Activated CD4-positive, alpha-beta T cell treated with anti-CD3 and anti-CD28 coated beads for 36 hours (primary cell): ENCODE measurements at regions not wholly inside any gene's neighbourhood (a gene's known extent, or its start where the extent isn't known, plus 50 kb on each side); places are given as distances from the start of the nearest gene placed in this dataset.
"Not testable (repeated sequence)": the region's sequence is repeated elsewhere in the genome, so short reads cannot be mapped to it uniquely, and the experiment has no call there.

Experiments
- ATAC-seq: fragments of 200-7000 bp; cut with Tn5 transposase; one replicate; pipeline ENCODE4 v1.10.0; 2021; ENCODE audit warnings: mild to moderate bottlenecking, moderate library complexity
- CTCF ChIA-PET: fragments of 350-600 bp; sonication (Branson Sonifier 250); formaldehyde crosslinking; loops from one replicate; lab custom pipeline; 2021; ENCODE audit warnings: antibody characterized with exemption; lab: Charles Lee
- POLR2A ChIA-PET: fragments of 350-600 bp; sonication (Branson Sonifier 250); formaldehyde crosslinking; loops from one replicate; lab custom pipeline; 2021; ENCODE audit warnings: antibody characterized with exemption, inconsistent platforms; lab: Charles Lee
- DNase-seq: peaks from one replicate; pipeline ENCODE4 v3.0.0-alpha.2; 2020
- H3K27ac Mint-ChIP-seq: one replicate; pipeline ENCODE4 v1.8.0; 2021; ENCODE audit warnings: mixed read lengths
- H3K27me3 Mint-ChIP-seq: one replicate; pipeline ENCODE4 v1.8.0; 2021; ENCODE audit warnings: mixed read lengths
- H3K36me3 Mint-ChIP-seq: one replicate; pipeline ENCODE4 v1.8.0; 2021; ENCODE audit warnings: low read depth, mixed read lengths
- H3K4me1 Mint-ChIP-seq: one replicate; pipeline ENCODE4 v1.8.0; 2021; ENCODE audit warnings: mixed read lengths
- H3K4me3 Mint-ChIP-seq: one replicate; pipeline ENCODE4 v1.8.0; 2021; ENCODE audit warnings: mild to moderate bottlenecking, moderate library complexity, mixed read lengths
- H3K9me3 Mint-ChIP-seq: one replicate; pipeline ENCODE4 v1.8.0; 2021; ENCODE audit warnings: low read depth, mixed read lengths
- intact Hi-C, 2 experiments: fragments of 100-400 bp; cut with DNase I in 1 of 2; cut with micrococcal nuclease in 1 of 2; formaldehyde crosslinking; loops; one replicate each; pipeline versions ENCODE4 v1.14.2 to v1.15.1; 2022 to 2024; cut with DNase I, micrococcal nuclease

- Mint-ChIP-seq H3K27me3 (no peaks in the 10 kb centered on the region), H3K36me3 (no peaks in the 10 kb centered on the region), H3K9me3 (peaks cover 5% of the 10 kb centered on the region), H3K27ac (no peak overlapping the region), H3K4me3 (no peak overlapping the region), H3K4me1 (no peaks in the 10 kb centered on the region)
- no peak for ATAC-seq
- POLR2A ChIA-PET, result no interaction called here
- intact Hi-C loops, result no loop called here
- DNase-seq, result no peak
- CTCF ChIA-PET, result no interaction called here
These were observed 861.8 kb downstream of the TAF11L14 start for GRCh38 chr5:18496041-18496440.

DNA sequence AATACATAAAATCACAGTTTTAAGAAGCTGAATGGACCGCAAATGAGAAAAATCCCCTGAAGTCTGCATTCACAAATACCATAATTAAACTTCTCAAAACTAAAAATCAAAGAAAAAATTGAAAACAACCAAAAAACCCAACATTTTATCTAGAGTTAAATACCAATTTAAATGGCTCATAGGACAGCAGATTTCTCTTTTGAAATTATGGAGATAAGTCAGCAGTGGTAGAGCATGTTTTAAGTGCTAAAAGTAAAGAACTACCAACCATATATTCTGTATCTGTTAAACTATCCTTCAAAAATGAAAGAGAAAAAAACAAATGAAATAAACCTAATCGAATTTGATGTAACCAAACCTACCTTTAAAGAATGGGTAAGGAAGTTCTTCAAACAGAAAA lies 862.8 kb downstream of the TAF11L14 start:
- Mint-ChIP-seq H3K36me3 (no peaks in the 10 kb centered on the region), H3K9me3 (peaks cover 5% of the 10 kb centered on the region), H3K4me1 (no peaks in the 10 kb centered on the region), H3K27ac (no peak overlapping the region), H3K4me3 (no peak overlapping the region), H3K27me3 (no peaks in the 10 kb centered on the region)
- intact Hi-C loops, result no loop called here
- no peak for DNase-seq
- CTCF ChIA-PET, result no interaction called here
- no peak for ATAC-seq
- POLR2A ChIA-PET, result no interaction called here

DNA sequence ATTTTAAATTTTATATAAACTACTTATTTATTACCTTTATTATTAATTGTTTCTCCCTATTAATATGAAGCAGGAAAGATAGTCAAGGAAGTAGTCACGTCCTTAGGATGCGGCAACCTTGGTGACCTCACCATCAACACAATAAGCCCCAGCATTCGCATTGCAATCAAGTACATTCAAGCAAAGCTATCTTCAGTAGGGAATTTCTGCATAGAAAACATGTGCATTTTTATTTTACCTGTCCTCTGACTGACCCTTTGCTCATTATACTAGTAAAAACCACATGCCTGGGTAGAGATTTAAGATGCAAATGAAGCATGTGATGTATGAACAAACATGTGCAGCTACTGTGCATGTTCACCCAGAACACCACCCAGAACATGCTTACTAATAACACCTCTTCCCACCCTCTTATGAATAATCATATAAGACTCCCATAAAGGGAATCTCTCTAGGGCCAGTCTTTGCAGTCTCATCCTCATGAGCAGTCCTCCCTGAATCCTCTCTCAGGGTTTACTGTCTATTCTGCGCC lies 869.6 kb downstream of the TAF11L14 start:
- POLR2A ChIA-PET, result no interaction called here
- DNase-seq (no peak), ATAC-seq (no peak)
- H3K4me3 Mint-ChIP-seq, result no peak overlapping the region
- no peaks in the 10 kb centered on the region for H3K4me1 Mint-ChIP-seq
- no peaks in the 10 kb centered on the region for H3K36me3 Mint-ChIP-seq
- CTCF ChIA-PET, result no interaction called here
- intact Hi-C loops, result no loop called here
- H3K27me3 Mint-ChIP-seq, result no peaks in the 10 kb centered on the region
- H3K27ac Mint-ChIP-seq, result no peak overlapping the region
- H3K9me3 Mint-ChIP-seq, result peaks cover 3% of the 10 kb centered on the region

DNA sequence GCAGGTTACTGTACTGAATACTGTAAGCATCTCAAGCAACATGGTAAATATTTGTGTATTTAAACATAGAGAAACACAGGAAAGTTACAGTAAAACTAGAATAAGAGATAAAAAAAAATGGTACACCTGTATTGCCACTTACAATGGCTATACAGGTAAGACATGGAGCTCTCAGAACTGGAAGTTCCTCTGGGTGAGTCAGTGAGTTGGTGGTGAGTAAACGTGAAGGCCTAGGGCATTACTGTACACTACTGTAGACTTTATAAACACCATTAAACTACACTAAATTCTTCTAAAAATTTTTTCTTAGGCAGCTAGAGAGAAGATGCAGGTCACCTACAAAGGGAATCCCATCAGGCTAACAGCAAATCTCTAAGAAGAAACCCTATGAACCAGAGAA lies 872.9 kb downstream of the TAF11L14 start:
- no peak for ATAC-seq
- intact Hi-C loops, result no loop called here
- Mint-ChIP-seq H3K9me3 (peaks cover 3% of the 10 kb centered on the region), H3K36me3 (no peaks in the 10 kb centered on the region), H3K4me1 (no peaks in the 10 kb centered on the region), H3K4me3 (no peak overlapping the region), H3K27ac (no peak overlapping the region), H3K27me3 (no peaks in the 10 kb centered on the region)
- no peak for DNase-seq
- CTCF ChIA-PET, result no interaction called here
- POLR2A ChIA-PET, result no interaction called here

- Mint-ChIP-seq H3K27ac (no peak overlapping the region), H3K4me3 (no peak overlapping the region), H3K27me3 (no peaks in the 10 kb centered on the region), H3K36me3 (no peaks in the 10 kb centered on the region), H3K9me3 (peaks cover 14% of the 10 kb centered on the region), H3K4me1 (no peaks in the 10 kb centered on the region)
- ChIA-PET CTCF (no interaction called here), POLR2A (no interaction called here)
- intact Hi-C loops, result no loop called here
- no peak for ATAC-seq
- DNase-seq, result no peak
These were observed 883.6 kb downstream of the TAF11L14 start for GRCh38 chr5:18517641-18518380.

- Mint-ChIP-seq H3K4me1 (no peaks in the 10 kb centered on the region), H3K27ac (no peak overlapping the region), H3K36me3 (no peaks in the 10 kb centered on the region), H3K4me3 (no peak overlapping the region), H3K9me3 (peaks cover 11% of the 10 kb centered on the region), H3K27me3 (no peaks in the 10 kb centered on the region)
- intact Hi-C loops, result no loop called here
- DNase-seq (no peak), ATAC-seq (no peak)
- ChIA-PET CTCF (no interaction called here), POLR2A (no interaction called here)
These were observed 889.1 kb downstream of the TAF11L14 start for GRCh38 chr5:18523380-18523779.

GRCh38 chr5:18526792-18527405 lies 892.6 kb downstream of the TAF11L14 start:
- Mint-ChIP-seq H3K36me3 (no peaks in the 10 kb centered on the region), H3K4me1 (no peaks in the 10 kb centered on the region), H3K4me3 (no peak overlapping the region), H3K27me3 (no peaks in the 10 kb centered on the region), H3K27ac (no peak overlapping the region), H3K9me3 (no peaks in the 10 kb centered on the region)
- no peak for ATAC-seq
- ChIA-PET CTCF (no interaction called here), POLR2A (no interaction called here)
- DNase-seq, result no peak
- intact Hi-C loops, result no loop called here

- no peak overlapping the region for H3K27ac Mint-ChIP-seq
- no peaks in the 10 kb centered on the region for H3K27me3 Mint-ChIP-seq
- H3K4me1 Mint-ChIP-seq, result no peaks in the 10 kb centered on the region
- ATAC-seq (no peak), DNase-seq (peak; percentile 3)
- no peaks in the 10 kb centered on the region for H3K36me3 Mint-ChIP-seq
- intact Hi-C loops, result no loop called here
- H3K9me3 Mint-ChIP-seq, result no peaks in the 10 kb centered on the region
- CTCF ChIA-PET, result no interaction called here
- POLR2A ChIA-PET, result no interaction called here
- no peak overlapping the region for H3K4me3 Mint-ChIP-seq
These were observed 898.9 kb downstream of the TAF11L14 start for GRCh38 chr5:18533137-18533536.

DNA sequence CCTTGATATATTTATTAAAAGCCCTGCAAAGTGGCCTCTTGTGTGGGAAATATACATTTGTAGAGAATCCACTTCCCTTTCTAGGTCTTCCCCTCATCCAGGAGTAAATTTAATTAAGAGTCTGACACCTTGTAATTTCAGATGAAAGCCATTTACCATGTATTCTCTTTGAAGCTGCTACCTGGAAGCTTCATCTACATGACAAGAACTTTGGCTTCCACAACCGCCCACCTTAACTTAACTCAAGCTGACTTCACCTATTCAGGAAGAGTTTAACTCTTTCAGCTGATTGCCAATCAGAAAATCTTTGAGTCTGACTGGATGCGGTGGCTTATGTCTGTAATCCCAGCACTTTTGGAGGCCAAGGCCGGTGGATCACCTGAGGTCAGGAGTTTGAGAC lies 899.9 kb downstream of the TAF11L14 start:
- DNase-seq (no peak), ATAC-seq (no peak)
- no peaks in the 10 kb centered on the region for H3K36me3 Mint-ChIP-seq
- no peaks in the 10 kb centered on the region for H3K4me1 Mint-ChIP-seq
- POLR2A ChIA-PET, result no interaction called here
- CTCF ChIA-PET, result no interaction called here
- H3K27me3 Mint-ChIP-seq, result no peaks in the 10 kb centered on the region
- no peak overlapping the region for H3K27ac Mint-ChIP-seq
- H3K9me3 Mint-ChIP-seq, result peaks cover 1% of the 10 kb centered on the region
- H3K4me3 Mint-ChIP-seq, result no peak overlapping the region
- intact Hi-C loops, result no loop called here

- intact Hi-C loops, H3K36me3 Mint-ChIP-seq, H3K9me3 Mint-ChIP-seq, DNase-seq, H3K4me1 Mint-ChIP-seq, CTCF ChIA-PET, H3K4me3 Mint-ChIP-seq, POLR2A ChIA-PET, H3K27ac Mint-ChIP-seq, ATAC-seq, H3K27me3 Mint-ChIP-seq: not testable (repeated sequence)
These were observed 901.5 kb downstream of the TAF11L14 start for GRCh38 chr5:18535753-18536152.

DNA sequence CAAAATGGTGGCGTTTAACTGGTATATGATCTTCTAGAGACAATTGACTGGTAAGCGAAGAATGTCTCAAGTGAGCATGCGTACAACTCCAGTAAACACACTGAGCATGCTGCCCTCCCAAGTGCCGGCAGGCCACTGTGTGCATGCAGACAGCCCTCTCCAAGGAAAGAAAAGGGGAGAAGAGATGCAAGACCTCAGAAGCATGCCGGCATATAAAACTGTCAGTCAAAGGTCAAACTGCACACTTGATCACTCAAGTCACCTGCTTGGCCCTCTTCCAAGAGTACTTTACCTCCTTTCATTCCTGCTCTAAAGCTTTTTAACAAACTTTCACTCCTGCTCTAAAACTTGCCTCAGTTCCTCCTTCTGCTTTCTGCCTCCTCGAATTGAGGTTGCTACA lies 910.2 kb downstream of the TAF11L14 start:
- POLR2A ChIA-PET, result no interaction called here
- H3K27ac Mint-ChIP-seq, result no peak overlapping the region
- intact Hi-C loops, result no loop called here
- H3K4me3 Mint-ChIP-seq, result no peak overlapping the region
- H3K27me3 Mint-ChIP-seq, result no peaks in the 10 kb centered on the region
- DNase-seq (no peak), ATAC-seq (no peak)
- no peaks in the 10 kb centered on the region for H3K4me1 Mint-ChIP-seq
- no peaks in the 10 kb centered on the region for H3K36me3 Mint-ChIP-seq
- peaks cover 3% of the 10 kb centered on the region for H3K9me3 Mint-ChIP-seq
- CTCF ChIA-PET, result no interaction called here

GRCh38 chr5:18546591-18546990 lies 912.3 kb downstream of the TAF11L14 start:
- intact Hi-C loops, result no loop called here
- ChIA-PET POLR2A (no interaction called here), CTCF (interaction anchor here (0.7 kb wide), 1 partner anchor 30 kb away, joined by 3 read pairs; no protein-coding TSS in a partner anchor)
- Mint-ChIP-seq H3K27me3 (no peaks in the 10 kb centered on the region), H3K27ac (no peak overlapping the region), H3K4me1 (no peaks in the 10 kb centered on the region), H3K4me3 (no peak overlapping the region), H3K36me3 (no peaks in the 10 kb centered on the region), H3K9me3 (peaks cover 5% of the 10 kb centered on the region)
- DNase-seq (no peak), ATAC-seq (no peak)
